Neural progenitor cell (in vitro differentiated cells): ENCODE measurements at regions not wholly inside any gene's neighbourhood (a gene's known extent, or its start where the extent isn't known, plus 50 kb on each side); places are given as distances from the start of the nearest gene placed in this dataset.

Source experiments
- DNase-seq: peaks from one replicate; pipeline ENCODE4 v3.0.0-alpha.2; 2016; ENCODE audit warnings: low spot score
- H2AFZ ChIP-seq: fragments of 200-600 bp; sonication (generic); replicated peaks from 2 replicates; pipeline ENCODE4 v1.6.1; 2016; ENCODE audit warnings: antibody characterized with exemption
- H3F3A ChIP-seq: fragments of 200-600 bp; sonication (generic); 2 replicates; pipeline ENCODE4 v1.6.1; 2016; ENCODE audit warnings: antibody characterized with exemption, low read depth
- H3K27ac ChIP-seq: fragments of 200-600 bp; sonication (generic); 2 replicates; pipeline ENCODE4 v1.5.1; 2016; ENCODE audit warnings: mild to moderate bottlenecking
- H3K27me3 ChIP-seq: fragments of 200-600 bp; sonication (generic); 2 replicates; pipeline ENCODE4 v1.6.1; 2016; ENCODE audit warnings: mild to moderate bottlenecking, moderate library complexity
- H3K36me3 ChIP-seq: fragments of 200-600 bp; sonication (generic); 2 replicates; pipeline ENCODE4 v1.5.1; 2016
- H3K4me1 ChIP-seq: fragments of 200-600 bp; sonication (generic); 2 replicates; pipeline ENCODE4 v1.6.1; 2016; ENCODE audit warnings: mixed run types
- H3K4me2 ChIP-seq: fragments of 200-600 bp; sonication (generic); 2 replicates; pipeline ENCODE4 v1.6.1; 2016
- H3K4me3 ChIP-seq: fragments of 200-600 bp; sonication (generic); 2 replicates; pipeline ENCODE4 v1.5.1; 2016
- H3K79me2 ChIP-seq: fragments of 200-600 bp; sonication (generic); 2 replicates; pipeline ENCODE4 v1.6.1; 2016; ENCODE audit warnings: low read depth
- H3K9ac ChIP-seq: fragments of 200-600 bp; sonication (generic); 2 replicates; pipeline ENCODE4 v1.6.1; 2016
- H3K9me3 ChIP-seq: fragments of 200-600 bp; sonication (generic); 2 replicates; pipeline ENCODE4 v1.5.1; 2016; ENCODE audit warnings: low read depth
- H4K20me1 ChIP-seq: fragments of 200-600 bp; sonication (generic); 2 replicates; pipeline ENCODE4 v1.6.1; 2016; ENCODE audit warnings: low read depth
- H3K27ac Mint-ChIP-seq: 3 replicates; pipeline ENCODE4 v1.8.0; 2021; ENCODE audit warnings: mixed read lengths
- H3K27me3 Mint-ChIP-seq: 2 replicates; pipeline ENCODE4 v1.8.0; 2022; ENCODE audit warnings: low read depth, mild to moderate bottlenecking, inconsistent platforms, moderate library complexity, mixed read lengths; ENCODE audit not compliant: insufficient read depth
- H3K36me3 Mint-ChIP-seq: 3 replicates; pipeline ENCODE4 v1.8.0; 2021; ENCODE audit warnings: mixed read lengths
- H3K4me1 Mint-ChIP-seq: 3 replicates; pipeline ENCODE4 v1.8.0; 2021; ENCODE audit warnings: mixed read lengths
- H3K4me3 Mint-ChIP-seq: 3 replicates; pipeline ENCODE4 v1.8.0; 2021; ENCODE audit warnings: mild to moderate bottlenecking, moderate library complexity, mixed read lengths
- H3K9me3 Mint-ChIP-seq: 3 replicates; pipeline ENCODE4 v1.8.0; 2020; ENCODE audit warnings: mixed read lengths
- CTCF ChIP-seq: fragments of 200-600 bp; sonication (generic); IDR thresholded peaks from 2 replicates; pipeline ENCODE4 v1.5.1; 2017; ENCODE audit warnings: antibody characterized with exemption, mild to moderate bottlenecking
- EZH2 ChIP-seq: fragments of 200-600 bp; sonication (generic); IDR thresholded peaks from 2 replicates; pipeline ENCODE4 v1.6.1; 2017; ENCODE audit warnings: antibody characterized with exemption, mild to moderate bottlenecking, moderate library complexity
- EZH2phosphoT487 ChIP-seq: fragments of 200-600 bp; sonication (generic); IDR thresholded peaks from 2 replicates; pipeline ENCODE4 v1.6.1; 2017; ENCODE audit warnings: antibody characterized with exemption

- TF ChIP-seq EZH2phosphoT487 (no peak), CTCF (no peak), EZH2 (no peak)
- no peak overlapping the region for H3K27ac Mint-ChIP-seq
- H3K27me3 Mint-ChIP-seq: peaks cover 2% of the 10 kb centered on the region
- no peaks in the 10 kb centered on the region for H3K36me3 ChIP-seq
- no peak overlapping the region for H3K4me2 ChIP-seq
- no peak overlapping the region for H2AFZ ChIP-seq
- no peak overlapping the region for H3K4me3 Mint-ChIP-seq
- H4K20me1 ChIP-seq: no peaks in the 10 kb centered on the region
- no peak overlapping the region for H3K9ac ChIP-seq
- no peaks in the 10 kb centered on the region for H3F3A ChIP-seq
- H3K36me3 Mint-ChIP-seq: no peaks in the 10 kb centered on the region
- no peaks in the 10 kb centered on the region for H3K27me3 ChIP-seq
- H3K4me3 ChIP-seq: no peak overlapping the region
- DNase-seq: no peak
- H3K4me1 ChIP-seq: no peaks in the 10 kb centered on the region
- no peaks in the 10 kb centered on the region for H3K9me3 ChIP-seq
- H3K79me2 ChIP-seq: no peaks in the 10 kb centered on the region
- peaks cover 12% of the 10 kb centered on the region for H3K9me3 Mint-ChIP-seq
- no peaks in the 10 kb centered on the region for H3K4me1 Mint-ChIP-seq
- H3K27ac ChIP-seq: no peak overlapping the region
Measured at GRCh38 chr14:96653597-96653996, 143.6 kb upstream of the VRK1 start.

GRCh38 chr14:96658611-96659010, 138.6 kb upstream of the VRK1 start:
- Mint-ChIP-seq H3K27ac (no peak overlapping the region), H3K4me1 (peaks cover 12% of the 10 kb centered on the region), H3K9me3 (peaks cover 12% of the 10 kb centered on the region), H3K27me3 (peaks cover 7% of the 10 kb centered on the region), H3K36me3 (no peaks in the 10 kb centered on the region), H3K4me3 (no peak overlapping the region)
- H2AFZ ChIP-seq: no peak overlapping the region
- H3K36me3 ChIP-seq: no peaks in the 10 kb centered on the region
- no peaks in the 10 kb centered on the region for H4K20me1 ChIP-seq
- TF ChIP-seq CTCF: no peak
- no peak for TF ChIP-seq EZH2
- no peak for TF ChIP-seq EZH2phosphoT487
- no peak for DNase-seq
- no peak overlapping the region for H3K9ac ChIP-seq
- no peaks in the 10 kb centered on the region for H3K27me3 ChIP-seq
- H3K4me1 ChIP-seq: no peaks in the 10 kb centered on the region
- no peaks in the 10 kb centered on the region for H3K79me2 ChIP-seq
- H3K4me2 ChIP-seq: no peak overlapping the region
- H3K27ac ChIP-seq: no peak overlapping the region
- H3K4me3 ChIP-seq: no peak overlapping the region
- H3K9me3 ChIP-seq: no peaks in the 10 kb centered on the region
- H3F3A ChIP-seq: no peaks in the 10 kb centered on the region

GRCh38 chr14:96660123-96660522, 137.1 kb upstream of the VRK1 start:
- H3K36me3 Mint-ChIP-seq: no peaks in the 10 kb centered on the region
- Histone ChIP-seq H4K20me1 (no peaks in the 10 kb centered on the region), H3K36me3 (no peaks in the 10 kb centered on the region), H3K4me3 (no peak overlapping the region), H3K9ac (no peak overlapping the region), H3K4me1 (no peaks in the 10 kb centered on the region), H3K9me3 (no peaks in the 10 kb centered on the region), H3K4me2 (no peak overlapping the region), H3F3A (no peaks in the 10 kb centered on the region), H2AFZ (no peak overlapping the region), H3K79me2 (no peaks in the 10 kb centered on the region), H3K27ac (no peak overlapping the region), H3K27me3 (no peaks in the 10 kb centered on the region)
- no peak overlapping the region for H3K4me3 Mint-ChIP-seq
- H3K4me1 Mint-ChIP-seq: peaks cover 12% of the 10 kb centered on the region
- peaks cover 7% of the 10 kb centered on the region for H3K27me3 Mint-ChIP-seq
- peaks cover 12% of the 10 kb centered on the region for H3K9me3 Mint-ChIP-seq
- TF ChIP-seq EZH2: no peak
- no peak for TF ChIP-seq EZH2phosphoT487
- TF ChIP-seq CTCF: no peak
- no peak for DNase-seq
- no peak overlapping the region for H3K27ac Mint-ChIP-seq

GRCh38 chr14:96660667-96661066, 136.5 kb upstream of the VRK1 start:
- H3F3A ChIP-seq: no peaks in the 10 kb centered on the region
- no peak overlapping the region for H3K9ac ChIP-seq
- TF ChIP-seq EZH2: no peak
- no peak overlapping the region for H2AFZ ChIP-seq
- Mint-ChIP-seq H3K9me3 (peaks cover 13% of the 10 kb centered on the region), H3K27me3 (peaks cover 7% of the 10 kb centered on the region), H3K36me3 (no peaks in the 10 kb centered on the region), H3K4me3 (no peak overlapping the region), H3K27ac (no peak overlapping the region), H3K4me1 (peaks cover 12% of the 10 kb centered on the region)
- H3K27ac ChIP-seq: no peak overlapping the region
- no peaks in the 10 kb centered on the region for H4K20me1 ChIP-seq
- H3K4me2 ChIP-seq: no peak overlapping the region
- H3K4me3 ChIP-seq: no peak overlapping the region
- H3K79me2 ChIP-seq: no peaks in the 10 kb centered on the region
- H3K9me3 ChIP-seq: no peaks in the 10 kb centered on the region
- H3K4me1 ChIP-seq: no peaks in the 10 kb centered on the region
- H3K36me3 ChIP-seq: no peaks in the 10 kb centered on the region
- peak; percentile 29 for DNase-seq
- no peaks in the 10 kb centered on the region for H3K27me3 ChIP-seq
